K562 (cell line): ENCODE measurements at regions not wholly inside any gene's neighbourhood (a gene's known extent, or its start where the extent isn't known, plus 50 kb on each side); places are given as distances from the start of the nearest gene placed in this dataset.
"Not testable (repeated sequence)": the region's sequence is repeated elsewhere in the genome, so short reads cannot be mapped to it uniquely, and the experiment has no call there.

Experiments
- PHF21A ChIP-seq: fragments of 450-650 bp; IDR thresholded peaks from 2 replicates; pipeline ENCODE4 v1.6.1; 2017; ENCODE audit warnings: low read depth, borderline replicate concordance
- TF ChIP-seq, protein P1 (sequence below), 3 experiments: IDR thresholded peaks in 2 of 3; conservative IDR thresholded peaks in 1 of 3; 2 replicates each; pipeline ENCODE4 v1.5.1; 2011 to 2012; ENCODE audit warnings: low read length in 3 of 3, mild to moderate bottlenecking in 3 of 3, control low read depth in 2 of 3, improper control_type of control experiment in 1 of 3, inconsistent platforms in 1 of 3, low read depth in 1 of 3, mixed read lengths in 1 of 3, moderate library complexity in 1 of 3; ENCODE audit not compliant: insufficient read depth in 2 of 3

DNA sequence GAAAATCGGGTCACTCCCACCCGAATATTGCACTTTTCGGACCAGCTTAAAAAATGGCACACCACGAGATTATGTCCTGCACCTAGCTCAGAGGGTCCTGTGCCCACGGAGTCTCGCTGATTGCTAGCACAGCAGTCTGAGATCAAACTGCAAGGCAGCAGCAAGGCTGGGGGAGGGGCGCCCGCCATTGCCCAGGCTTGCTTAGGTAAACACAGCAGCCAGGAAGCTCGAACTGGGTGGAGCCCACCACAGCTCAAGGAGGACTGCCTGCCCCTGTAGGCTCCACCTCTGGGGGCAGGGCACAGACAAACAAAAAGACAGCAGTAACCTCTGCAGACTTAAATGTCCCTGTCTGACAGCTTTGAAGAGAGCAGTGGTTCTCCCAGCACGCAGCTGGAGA is 405.3 kb downstream of the PTH2R start:
- TF ChIP-seq, protein P1, sequence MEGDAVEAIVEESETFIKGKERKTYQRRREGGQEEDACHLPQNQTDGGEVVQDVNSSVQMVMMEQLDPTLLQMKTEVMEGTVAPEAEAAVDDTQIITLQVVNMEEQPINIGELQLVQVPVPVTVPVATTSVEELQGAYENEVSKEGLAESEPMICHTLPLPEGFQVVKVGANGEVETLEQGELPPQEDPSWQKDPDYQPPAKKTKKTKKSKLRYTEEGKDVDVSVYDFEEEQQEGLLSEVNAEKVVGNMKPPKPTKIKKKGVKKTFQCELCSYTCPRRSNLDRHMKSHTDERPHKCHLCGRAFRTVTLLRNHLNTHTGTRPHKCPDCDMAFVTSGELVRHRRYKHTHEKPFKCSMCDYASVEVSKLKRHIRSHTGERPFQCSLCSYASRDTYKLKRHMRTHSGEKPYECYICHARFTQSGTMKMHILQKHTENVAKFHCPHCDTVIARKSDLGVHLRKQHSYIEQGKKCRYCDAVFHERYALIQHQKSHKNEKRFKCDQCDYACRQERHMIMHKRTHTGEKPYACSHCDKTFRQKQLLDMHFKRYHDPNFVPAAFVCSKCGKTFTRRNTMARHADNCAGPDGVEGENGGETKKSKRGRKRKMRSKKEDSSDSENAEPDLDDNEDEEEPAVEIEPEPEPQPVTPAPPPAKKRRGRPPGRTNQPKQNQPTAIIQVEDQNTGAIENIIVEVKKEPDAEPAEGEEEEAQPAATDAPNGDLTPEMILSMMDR (IDR thresholded peaks at IDR 0.05 in 2 of 3, conservative IDR thresholded peaks at IDR 0.05 in 1 of 3; ENCODE audit: insufficient read depth in 2 of 3, low read depth in 1 of 3, low read length in 3 of 3) = not testable (repeated sequence)
- TF ChIP-seq PHF21A = not testable (repeated sequence)
